Left renal cortex interstitium (tissue), 4 donors: ENCODE measurements at regions not wholly inside any gene's neighbourhood (a gene's known extent, or its start where the extent isn't known, plus 50 kb on each side); places are given as distances from the start of the nearest gene placed in this dataset.

Experiments used
- DNase-seq, 4 donors: peaks; one replicate each; pipeline ENCODE4 v3.0.0-alpha.2; 2013; ENCODE audit warnings: low read depth in 4 of 4, low spot score in 2 of 4, missing footprints in 1 of 4

DNA sequence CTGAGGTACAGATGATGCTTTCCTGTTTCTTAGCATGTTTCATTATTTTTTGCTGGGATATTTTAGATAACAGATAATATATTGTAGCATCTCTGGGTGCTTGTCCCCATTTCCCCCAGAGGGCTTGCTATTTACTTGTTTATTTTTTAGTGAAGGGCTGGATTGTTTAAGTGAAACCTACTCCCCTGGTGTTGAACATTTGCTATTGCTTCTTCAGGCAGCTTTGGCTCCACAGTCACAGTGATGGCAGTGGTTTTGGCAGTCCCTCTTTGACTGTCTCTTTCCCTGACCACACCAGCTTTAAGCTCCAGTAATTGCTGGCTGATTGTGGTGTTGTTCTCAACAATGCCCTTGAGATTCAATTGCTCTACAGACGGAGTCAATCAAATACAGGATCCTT, 128.9 kb downstream of the KLF13 start:
- no peak for DNase-seq

DNA sequence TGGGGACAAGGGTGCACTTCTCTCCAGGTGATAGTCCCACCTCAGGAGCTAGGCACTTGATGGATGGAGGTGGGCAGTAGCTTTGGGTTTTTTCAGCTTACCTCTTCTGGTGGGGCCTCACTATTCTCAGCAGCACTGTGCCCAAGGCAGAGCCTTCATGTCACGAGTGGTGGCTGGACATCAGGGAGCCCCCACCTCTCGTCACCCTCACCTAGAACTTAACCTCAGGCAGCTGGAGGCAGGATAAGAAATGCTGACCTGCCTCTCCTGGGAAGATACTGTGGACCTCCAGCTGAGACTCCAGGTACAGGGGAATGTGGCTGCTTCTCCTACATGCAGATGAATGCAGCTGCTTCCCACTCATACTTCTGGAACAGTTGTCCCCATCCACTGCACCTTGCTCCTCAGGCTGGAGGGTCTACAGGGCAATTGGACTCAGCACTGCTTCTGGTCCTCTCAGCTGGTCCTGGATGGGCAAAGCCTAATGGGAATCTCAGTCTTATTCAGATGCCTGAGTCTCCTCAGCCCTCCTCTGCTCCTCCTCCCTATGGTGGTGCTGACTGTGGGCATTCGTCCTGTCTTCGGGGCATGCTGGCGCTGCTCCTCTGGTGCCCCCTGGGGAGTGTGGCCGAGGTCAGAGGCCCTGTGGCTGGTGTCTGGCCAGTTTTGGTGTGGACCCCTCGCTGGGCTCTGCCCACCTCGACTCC, 129.9 kb downstream of the KLF13 start:
- no peak for DNase-seq

DNA sequence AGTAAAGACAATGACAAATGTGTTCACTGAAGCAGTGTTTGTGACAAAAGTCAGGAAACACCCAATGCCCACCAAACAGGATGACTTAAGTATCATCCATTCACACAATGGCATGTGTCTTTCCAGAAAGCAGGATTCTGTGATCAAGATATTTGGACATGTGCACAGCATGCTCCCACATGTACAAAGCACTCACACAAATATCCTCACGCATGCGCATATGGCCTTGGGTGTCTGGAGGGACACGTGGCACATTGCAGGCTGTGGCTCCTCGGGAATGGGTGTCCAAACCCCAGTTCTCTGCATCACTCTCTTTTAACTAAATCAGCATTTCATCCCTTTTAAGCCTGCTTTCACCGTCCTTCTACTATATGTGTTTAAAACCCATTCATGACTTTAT, 130.5 kb downstream of the KLF13 start:
- no peak for DNase-seq

DNA sequence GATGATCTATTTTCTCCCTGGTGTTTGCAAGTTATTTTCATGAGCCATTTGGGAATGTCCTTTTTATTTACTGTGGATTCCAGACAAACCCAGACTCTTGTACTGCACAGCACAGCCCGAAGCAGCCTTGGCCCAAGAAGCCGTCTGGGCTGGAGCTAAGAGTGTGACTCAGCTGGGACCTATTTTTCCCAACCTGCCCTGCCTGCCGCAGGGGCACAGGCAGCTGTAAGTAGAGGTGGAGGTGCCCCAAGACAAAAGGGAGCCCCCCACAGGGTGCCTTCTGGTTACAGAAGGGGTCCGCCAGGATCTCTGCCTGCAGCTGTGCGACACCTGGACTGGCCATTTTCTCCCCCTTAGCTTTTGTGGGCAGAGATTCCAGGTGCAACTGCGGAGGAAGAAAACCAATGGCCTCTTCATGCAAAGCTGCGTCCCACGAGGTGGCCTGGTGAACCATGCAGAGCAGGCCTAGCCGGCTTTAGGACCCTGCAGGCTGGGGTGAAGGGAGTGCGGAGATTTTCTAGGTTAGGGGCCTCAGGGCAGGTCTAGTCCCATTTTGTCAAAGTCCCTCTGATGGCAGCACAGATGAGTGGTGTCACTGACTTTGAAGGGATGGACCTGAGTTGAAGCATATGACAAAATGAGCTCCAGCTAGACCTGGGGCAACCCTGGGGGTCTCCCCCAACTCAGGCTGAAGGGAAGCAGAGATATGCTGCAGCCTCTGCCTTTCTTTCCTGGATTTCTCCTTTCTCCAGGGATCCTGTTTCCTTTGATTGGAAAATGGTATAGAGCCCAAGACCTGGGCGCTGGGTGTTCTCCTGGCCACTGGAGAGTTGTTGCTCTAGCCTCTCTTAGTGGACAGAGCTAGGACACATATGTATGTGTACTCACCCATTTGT, 131.2 kb downstream of the KLF13 start:
- no peak for DNase-seq

DNA sequence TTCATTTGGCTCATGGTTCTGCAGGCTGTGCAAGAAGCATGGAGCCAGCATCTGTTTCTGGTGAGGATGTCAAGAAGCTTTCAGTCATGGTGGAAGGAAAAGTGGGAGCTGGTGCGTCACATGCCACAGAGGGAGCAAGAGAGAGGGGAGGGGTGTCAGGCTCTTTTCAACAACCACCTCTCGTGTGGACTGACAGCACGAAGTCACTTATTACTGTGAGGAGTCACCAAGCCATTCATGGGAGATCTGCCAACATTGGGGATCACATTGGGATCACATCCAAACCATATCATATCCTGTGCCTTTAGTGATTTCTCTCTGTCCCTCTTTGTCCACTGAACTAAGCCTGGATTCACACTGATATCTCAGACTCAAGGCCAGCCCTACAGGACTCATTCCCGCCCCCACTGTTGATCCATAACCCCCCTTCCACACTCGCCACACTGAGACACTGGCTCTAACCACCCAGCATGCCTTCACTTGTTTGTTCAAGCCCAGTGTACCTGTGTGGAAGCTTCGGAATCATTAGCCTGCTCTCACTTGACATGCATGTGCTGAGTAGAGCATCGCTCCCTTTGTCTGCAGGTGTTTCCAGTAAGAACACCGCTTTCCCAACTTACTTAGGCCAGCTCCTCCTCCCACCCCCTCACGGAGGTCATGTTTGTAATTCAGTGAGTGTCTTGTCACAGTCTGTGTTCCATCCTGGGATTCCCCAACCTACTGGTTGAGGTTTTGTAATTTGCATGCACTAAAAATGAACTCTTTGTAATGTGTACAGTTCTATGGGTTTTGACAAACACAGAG, 132.2 kb downstream of the KLF13 start:
- DNase-seq: no peak

DNA sequence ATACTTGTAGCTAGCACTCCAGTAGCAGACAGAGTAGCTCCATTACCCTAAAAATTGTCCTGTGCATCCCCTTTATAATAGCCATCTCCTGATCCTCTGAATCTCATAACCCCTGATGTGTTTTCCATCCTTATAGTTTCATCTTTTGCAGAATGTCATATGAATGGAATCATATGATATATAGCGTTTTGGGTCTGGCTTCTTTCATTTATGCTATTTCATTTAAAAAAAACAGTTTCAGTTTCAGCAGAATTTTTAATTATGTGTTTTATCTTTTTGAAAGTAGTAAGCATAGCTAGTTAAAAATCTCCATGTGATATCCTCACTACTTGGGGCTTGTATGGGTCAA, 132.7 kb downstream of the KLF13 start:
- no peak for DNase-seq

DNA sequence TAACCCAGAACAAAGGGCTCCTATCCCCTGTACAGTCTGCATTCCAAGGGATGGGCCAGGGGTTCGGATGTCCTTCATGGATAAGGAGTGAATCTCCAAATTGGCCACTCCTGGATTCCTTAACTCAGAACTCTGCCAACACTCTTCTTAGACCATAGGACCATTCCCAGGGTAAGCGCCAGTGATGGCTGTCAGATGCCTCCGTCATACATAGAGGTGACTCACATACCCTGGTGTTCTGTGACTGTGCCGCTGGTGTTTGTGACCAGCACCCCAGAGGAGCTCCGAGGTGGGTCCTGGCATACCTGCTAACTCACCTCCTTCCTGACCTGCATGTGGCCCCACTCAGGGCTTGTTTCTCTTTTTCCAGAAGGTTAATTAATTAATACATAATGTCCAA, 134.7 kb downstream of the KLF13 start:
- DNase-seq: no peak

DNA sequence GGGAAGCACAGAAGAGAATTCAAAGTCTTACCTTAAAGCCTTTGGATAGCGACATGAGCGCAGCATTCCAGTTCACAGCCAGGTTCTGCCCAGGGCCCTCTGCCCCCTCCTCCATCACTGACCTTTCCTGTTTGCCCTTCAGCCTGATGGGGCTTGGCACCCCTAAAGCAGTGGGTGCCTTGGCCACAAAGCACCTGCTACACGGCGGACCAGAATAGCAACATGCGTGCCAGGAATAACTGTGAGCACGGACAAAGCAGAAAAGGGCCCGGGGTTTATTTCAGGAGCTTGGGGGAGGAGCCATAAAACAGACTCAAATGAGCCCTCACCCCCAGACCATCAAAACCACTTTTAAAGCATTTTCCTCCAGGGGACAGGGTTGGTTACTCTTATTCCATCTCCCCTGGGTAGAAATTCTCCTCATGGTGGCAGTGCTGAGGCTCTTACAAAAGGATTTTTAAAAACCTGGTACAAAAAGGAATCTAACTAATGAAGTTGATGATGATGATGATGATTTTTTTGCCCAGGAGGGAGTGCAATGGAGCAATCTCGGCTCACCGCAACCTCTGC, 135.4 kb downstream of the KLF13 start:
- DNase-seq: no peak

DNA sequence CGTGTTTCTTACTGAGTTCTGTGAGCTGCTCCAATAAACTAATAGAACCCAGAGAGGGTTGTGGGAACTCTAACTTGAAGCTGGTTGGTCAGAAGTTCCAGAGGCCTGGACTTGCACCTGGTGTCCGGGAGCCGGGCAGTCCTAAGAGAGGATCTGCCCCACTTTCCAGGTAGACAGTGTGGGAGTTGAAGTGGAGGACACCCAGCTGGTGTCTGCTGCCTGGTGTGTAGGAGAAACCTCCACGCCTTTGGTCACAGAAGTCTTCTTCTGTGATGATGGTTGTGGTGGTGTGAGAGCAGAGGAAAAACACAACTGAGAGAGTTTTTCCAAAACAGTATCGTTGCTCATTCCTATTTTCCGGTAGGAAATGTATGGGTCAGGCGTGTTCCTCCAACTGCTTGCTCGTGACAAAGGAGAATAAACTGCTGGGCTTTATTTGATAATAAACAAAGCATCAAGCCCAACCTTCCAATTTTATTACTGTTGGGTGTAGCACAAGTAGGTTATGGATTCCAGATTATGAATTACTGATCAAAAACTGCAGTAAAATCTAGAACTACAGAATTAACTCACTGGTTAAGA, 137.0 kb downstream of the KLF13 start:
- DNase-seq: no peak

DNA sequence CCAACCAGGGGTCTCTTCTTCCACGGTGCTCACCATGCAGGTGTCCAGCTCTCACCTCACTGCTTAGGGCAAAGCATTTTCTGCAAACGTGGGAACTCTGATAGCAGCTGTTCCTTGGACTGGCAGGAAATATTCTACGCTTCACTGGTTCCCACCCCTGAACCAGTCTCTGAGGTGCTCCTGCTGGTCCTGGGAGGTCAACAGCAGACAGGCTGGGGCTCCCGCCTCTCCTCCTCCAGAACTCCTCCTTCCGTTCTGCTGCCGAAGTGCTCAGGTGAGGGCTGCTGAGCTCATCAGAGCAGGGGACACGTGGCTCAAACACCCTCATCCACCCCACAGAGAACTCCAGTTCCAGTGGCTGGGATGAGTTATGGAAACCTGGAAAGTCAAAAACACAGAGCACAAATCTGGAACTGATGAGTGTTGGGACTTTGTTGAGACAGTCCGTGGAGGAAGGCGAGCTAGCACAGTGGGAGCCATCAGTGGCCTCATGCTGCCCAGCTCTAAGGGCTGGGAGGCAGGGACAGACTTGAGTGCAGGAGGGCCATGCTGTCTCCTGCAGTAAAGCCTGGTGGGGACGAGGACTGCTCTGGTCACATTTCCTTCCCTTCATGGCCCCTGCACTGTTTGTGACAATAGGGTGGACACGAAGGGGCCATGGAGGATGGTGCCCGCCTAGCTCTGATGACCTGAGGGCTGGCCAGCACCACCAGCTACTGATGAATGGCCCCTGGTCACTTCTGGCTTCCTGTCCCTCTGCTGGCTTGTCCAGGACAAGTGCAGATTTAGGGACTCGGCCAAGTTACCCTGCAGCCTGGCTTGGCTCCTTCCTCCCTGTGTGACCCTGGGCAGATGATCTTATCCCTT, 137.8 kb downstream of the KLF13 start:
- DNase-seq: no peak

DNA sequence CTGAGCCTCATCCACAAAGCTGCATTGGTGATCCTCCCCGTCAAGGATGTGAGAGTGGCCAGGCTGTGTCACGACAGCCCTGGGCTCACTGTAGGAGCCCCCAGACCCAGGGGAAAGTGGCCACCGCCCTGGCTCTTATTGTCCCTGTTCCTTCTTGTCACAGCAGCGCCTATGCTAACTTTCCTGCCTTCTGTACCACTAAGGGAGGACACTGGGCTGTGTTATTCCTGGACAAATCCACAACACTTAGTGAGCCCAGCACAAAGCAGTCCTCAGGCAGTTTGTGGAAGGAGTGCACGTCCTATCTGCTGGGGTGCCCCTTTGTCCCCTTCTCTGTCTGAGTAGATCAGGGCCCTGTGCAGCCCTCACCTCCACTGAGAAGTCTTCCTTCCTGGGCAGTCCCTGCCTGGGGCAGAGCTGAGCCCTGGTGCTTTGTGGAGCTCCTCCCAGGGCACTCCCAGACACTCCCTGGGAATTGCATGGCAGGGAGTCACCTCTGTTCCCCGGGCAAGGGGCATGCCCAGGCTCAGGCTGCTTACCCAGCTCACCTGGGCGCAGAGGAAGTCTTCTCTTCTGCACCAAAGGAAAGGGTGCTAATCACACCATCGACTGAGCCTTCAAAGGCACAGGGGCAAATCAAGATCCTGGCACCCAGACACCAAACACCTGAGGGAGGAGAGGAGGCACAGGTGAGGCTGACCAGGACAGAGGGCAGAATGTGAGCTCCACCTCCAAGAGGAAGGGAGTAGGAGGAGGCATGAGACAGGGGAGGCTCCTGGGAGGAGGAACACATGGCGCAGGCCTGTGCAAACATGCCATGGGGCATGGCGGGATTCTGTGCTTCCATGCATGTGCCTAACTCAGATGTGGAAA, 138.7 kb downstream of the KLF13 start:
- no peak for DNase-seq

DNA sequence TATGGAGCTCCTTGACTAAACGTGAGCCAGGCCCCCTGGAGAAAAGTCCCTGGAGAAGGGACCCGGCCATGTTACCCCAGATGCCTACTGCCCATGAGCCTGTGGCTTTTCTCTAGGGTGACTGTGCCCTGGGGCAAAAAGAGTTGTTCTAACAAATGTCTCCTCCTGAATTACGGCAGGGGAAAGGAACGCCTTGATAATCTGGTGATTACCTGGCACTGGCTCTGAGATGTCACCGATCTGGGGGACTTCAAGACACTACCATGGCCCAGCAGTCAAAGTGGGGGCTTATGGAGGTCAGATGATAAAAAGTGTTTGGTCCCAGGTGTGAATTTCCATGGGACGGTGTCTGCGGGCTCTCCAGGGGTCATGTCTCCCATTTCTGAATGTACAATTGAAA, 140.7 kb downstream of the KLF13 start:
- DNase-seq: no peak

DNA sequence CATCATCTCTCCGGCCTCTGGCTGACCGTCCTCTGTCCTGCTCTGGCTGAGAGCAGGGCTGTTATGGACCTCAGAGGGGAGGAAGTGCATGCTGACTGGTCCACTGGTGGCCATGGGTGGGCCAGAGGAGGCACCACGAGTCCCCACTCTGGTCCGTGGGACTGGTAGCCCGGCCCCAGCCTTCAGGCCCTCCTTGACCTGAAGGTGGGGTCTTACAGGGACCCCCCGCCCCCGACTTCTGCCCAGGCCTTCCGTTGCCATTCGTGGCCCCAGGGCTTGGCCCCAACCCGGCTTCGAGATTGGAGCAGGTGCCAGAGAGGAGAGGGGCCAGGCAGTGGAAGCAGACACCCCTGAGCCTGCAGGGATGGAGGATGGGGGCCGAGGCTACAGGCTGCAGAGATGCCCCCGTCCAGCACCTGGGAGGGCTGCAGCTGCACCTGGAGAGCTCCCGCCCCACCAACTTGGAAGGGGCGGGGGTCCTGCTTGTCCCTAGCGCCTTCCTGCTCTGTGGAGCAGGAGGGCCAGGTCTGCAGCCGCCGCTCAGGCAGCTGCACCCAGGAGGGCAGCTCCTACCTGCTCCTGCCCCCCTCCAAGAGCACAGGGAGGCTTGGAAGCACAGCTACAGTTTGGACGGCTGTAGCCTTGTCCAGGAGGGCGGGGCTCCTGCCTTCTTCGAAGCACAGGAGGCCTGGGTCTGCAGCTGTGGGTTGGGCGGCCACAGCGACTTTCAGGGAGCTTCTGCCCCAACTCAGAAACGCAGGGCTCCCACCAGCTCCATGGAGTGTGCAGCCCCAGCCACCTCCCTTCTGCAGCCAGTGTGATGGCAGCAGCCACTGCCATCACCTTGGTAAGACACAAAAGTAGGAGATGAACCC, 142.5 kb downstream of the KLF13 start:
- no peak for DNase-seq

DNA sequence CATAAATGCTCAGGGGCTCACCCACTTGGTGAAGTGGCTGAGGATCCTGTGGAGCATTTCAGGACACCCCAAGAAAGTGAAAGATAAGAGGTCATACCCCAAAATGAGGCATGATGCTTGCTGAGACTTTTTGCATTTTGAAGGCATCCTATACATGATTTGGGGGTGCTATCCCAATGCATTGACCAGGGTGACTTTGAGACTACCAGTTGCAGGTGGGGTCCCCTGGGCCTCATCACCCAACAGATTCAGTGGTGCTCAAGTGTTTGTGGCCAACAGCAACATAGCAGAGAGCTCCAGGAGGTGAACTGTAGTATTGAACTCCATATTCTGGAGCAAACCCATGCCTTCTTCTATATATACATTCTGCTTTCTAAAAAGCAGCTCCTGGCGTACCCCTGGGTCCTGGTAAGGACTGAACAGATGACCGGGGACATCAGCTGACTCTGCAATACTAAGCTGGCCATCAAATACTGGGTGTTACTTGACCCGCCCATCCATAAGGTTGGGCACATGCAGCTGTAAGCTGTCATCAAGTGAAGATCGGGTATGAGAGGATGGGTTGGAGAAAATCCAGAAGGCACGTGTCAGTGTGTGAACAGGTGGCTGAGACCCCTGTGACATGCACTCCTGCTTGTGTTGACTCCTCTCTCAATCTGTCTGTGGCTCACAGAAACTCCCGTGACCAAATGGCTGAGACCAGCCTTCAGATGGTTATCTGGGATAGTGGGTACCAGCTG, 143.3 kb downstream of the KLF13 start:
- no peak for DNase-seq

DNA sequence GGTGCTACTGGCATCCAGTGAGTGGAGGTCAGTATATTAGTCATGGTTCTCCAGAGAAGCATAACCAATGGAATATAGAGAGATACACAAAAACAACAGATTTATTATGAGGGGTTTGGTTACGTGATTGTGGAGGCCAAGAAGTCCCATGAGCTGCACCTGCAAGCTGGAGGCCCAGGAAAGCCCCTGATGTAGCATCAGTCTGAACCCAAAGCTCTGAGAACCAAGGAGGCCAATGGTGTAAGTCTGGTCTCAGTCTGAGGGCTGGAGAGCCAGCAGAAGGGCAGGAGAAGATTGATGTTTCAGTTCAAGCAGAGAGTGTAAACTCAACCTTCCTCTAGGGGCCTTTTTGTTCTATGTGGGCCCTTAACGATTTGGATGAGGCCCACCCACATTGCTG, 144.1 kb downstream of the KLF13 start:
- no peak for DNase-seq

DNA sequence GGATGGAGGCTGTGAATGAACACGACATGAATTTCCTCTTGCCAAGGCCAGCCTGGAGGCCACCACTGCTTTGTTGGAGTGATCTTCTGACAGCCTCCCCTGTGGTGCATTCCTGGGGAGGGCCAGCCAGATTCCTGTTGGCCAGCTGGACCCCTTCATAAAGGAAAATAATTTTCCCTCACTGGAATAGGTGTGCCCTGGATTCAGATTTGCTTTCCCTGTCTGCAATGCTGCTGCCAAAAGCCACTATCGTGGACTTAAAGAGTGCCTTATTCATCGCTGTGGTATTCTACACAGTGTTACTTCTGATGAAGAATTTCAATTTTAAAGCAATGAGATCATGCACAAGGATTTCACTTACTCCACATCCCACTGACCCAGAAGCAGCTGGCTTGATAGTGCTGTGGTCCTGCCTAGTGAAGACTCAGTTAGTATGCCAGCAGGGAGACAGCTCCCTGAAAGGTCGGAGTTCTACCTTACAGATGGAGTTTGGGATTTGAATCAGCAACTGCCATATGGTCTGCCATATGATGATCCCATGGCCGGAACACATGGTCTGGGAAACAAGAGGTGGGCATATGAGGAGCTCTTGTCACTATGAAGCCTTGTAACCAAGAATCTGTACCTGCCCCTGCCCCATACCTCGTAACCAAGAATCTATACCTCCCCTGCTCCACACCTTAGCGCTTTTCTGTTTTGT, 145.2 kb downstream of the KLF13 start:
- DNase-seq: no peak
